ENCODE measurements at regions not wholly inside any gene's neighbourhood (a gene's known extent, or its start where the extent isn't known, plus 50 kb on each side); places are given as distances from the start of the nearest gene placed in this dataset.

GRCh38 chr4:119693126-119693525, 64.5 kb upstream of the PDE5A start:
- no peak for TF ChIP-seq CTCF (IDR thresholded peaks at IDR 0.05; ENCODE audit: extremely low read depth in 1 of 2, insufficient read depth in 1 of 2, low read depth in 1 of 2, low read length in 2 of 2)
- no peak for TF ChIP-seq FOS (IDR thresholded peaks at IDR 0.05; ENCODE audit: borderline replicate concordance, insufficient read depth, low read length)
- no peak for TF ChIP-seq EZH2 (IDR thresholded peaks at IDR 0.05; ENCODE audit: borderline replicate concordance, low read depth, low read length, severe bottlenecking)
- no peak for TF ChIP-seq POLR2A (IDR thresholded peaks at IDR 0.05; ENCODE audit: low read depth, low read length)
- no peak for TF ChIP-seq MYC (IDR thresholded peaks at IDR 0.05; ENCODE audit: low read depth, low read length)
